Activated T-helper 17 cell treated with anti-CD3 and anti-CD28 coated beads, Interleukin-2, amount 50 U/mL, for 72 hours (primary cell): ENCODE measurements at regions not wholly inside any gene's neighbourhood (a gene's known extent, or its start where the extent isn't known, plus 50 kb on each side); places are given as distances from the start of the nearest gene placed in this dataset.
"Not testable (repeated sequence)": the region's sequence is repeated elsewhere in the genome, so short reads cannot be mapped to it uniquely, and the experiment has no call there.

ENCODE experiments used
- ATAC-seq: fragments of 150-1000 bp; cut with Tn5 transposase; replicated peaks from 2 replicates; pipeline ENCODE4 v1.10.0; 2021; ENCODE audit warnings: mild to moderate bottlenecking, moderate library complexity
- H3K27ac Mint-ChIP-seq: one replicate; pipeline ENCODE4 v1.8.0; 2022; ENCODE audit warnings: mixed read lengths
- H3K27me3 Mint-ChIP-seq: one replicate; pipeline ENCODE4 v1.8.0; 2022; ENCODE audit warnings: mixed read lengths
- H3K36me3 Mint-ChIP-seq: one replicate; pipeline ENCODE4 v1.8.0; 2022; ENCODE audit warnings: low read depth, mild to moderate bottlenecking, mixed read lengths
- H3K4me1 Mint-ChIP-seq: one replicate; pipeline ENCODE4 v1.8.0; 2022; ENCODE audit warnings: mixed read lengths
- H3K4me3 Mint-ChIP-seq: one replicate; pipeline ENCODE4 v1.8.0; 2022; ENCODE audit warnings: mild to moderate bottlenecking, mixed read lengths
- H3K9me3 Mint-ChIP-seq: one replicate; pipeline ENCODE4 v1.8.0; 2022; ENCODE audit warnings: mixed read lengths

- Mint-ChIP-seq H3K4me1 (no peaks in the 10 kb centered on the region), H3K27me3 (no peaks in the 10 kb centered on the region), H3K9me3 (no peaks in the 10 kb centered on the region), H3K36me3 (no peaks in the 10 kb centered on the region), H3K27ac (no peak overlapping the region), H3K4me3 (no peak overlapping the region)
- ATAC-seq, result no peak
Observed at GRCh38 chr3:31086698-31087097, 192.2 kb upstream of the GADL1 start.

GRCh38 chr3:31091748-31092147 lies 197.3 kb upstream of the GADL1 start:
- Mint-ChIP-seq H3K9me3 (no peaks in the 10 kb centered on the region), H3K27me3 (no peaks in the 10 kb centered on the region), H3K27ac (no peak overlapping the region), H3K4me1 (no peaks in the 10 kb centered on the region), H3K36me3 (no peaks in the 10 kb centered on the region), H3K4me3 (no peak overlapping the region)
- ATAC-seq, result no peak

- Mint-ChIP-seq H3K36me3 (no peaks in the 10 kb centered on the region), H3K27ac (no peak overlapping the region), H3K4me1 (peaks cover 3% of the 10 kb centered on the region), H3K9me3 (no peaks in the 10 kb centered on the region), H3K27me3 (no peaks in the 10 kb centered on the region), H3K4me3 (no peak overlapping the region)
- no peak for ATAC-seq
Observed at GRCh38 chr3:31092748-31093589, 198.5 kb upstream of the GADL1 start.

GRCh38 chr3:31093606-31094005 lies 199.1 kb upstream of the GADL1 start:
- Mint-ChIP-seq H3K4me3 (no peak overlapping the region), H3K9me3 (no peaks in the 10 kb centered on the region), H3K36me3 (no peaks in the 10 kb centered on the region), H3K4me1 (peaks cover 3% of the 10 kb centered on the region), H3K27ac (no peak overlapping the region), H3K27me3 (no peaks in the 10 kb centered on the region)
- ATAC-seq, result no peak

GRCh38 chr3:31094048-31094447 lies 199.6 kb upstream of the GADL1 start:
- no peaks in the 10 kb centered on the region for H3K27me3 Mint-ChIP-seq
- peaks cover 3% of the 10 kb centered on the region for H3K4me1 Mint-ChIP-seq
- H3K27ac Mint-ChIP-seq, result no peak overlapping the region
- no peak overlapping the region for H3K4me3 Mint-ChIP-seq
- H3K36me3 Mint-ChIP-seq, result no peaks in the 10 kb centered on the region
- no peaks in the 10 kb centered on the region for H3K9me3 Mint-ChIP-seq
- no peak for ATAC-seq

- no peak overlapping the region for H3K4me3 Mint-ChIP-seq
- H3K27me3 Mint-ChIP-seq, result no peaks in the 10 kb centered on the region
- no peak overlapping the region for H3K27ac Mint-ChIP-seq
- ATAC-seq, result no peak
- H3K4me1 Mint-ChIP-seq, result peaks cover 3% of the 10 kb centered on the region
- no peaks in the 10 kb centered on the region for H3K9me3 Mint-ChIP-seq
- H3K36me3 Mint-ChIP-seq, result no peaks in the 10 kb centered on the region
Observed at GRCh38 chr3:31095255-31095654, 200.8 kb upstream of the GADL1 start.

- H3K4me3 Mint-ChIP-seq, result no peak overlapping the region
- peaks cover under 1% of the 10 kb centered on the region for H3K9me3 Mint-ChIP-seq
- H3K4me1 Mint-ChIP-seq, result peaks cover 6% of the 10 kb centered on the region
- no peak overlapping the region for H3K27ac Mint-ChIP-seq
- no peaks in the 10 kb centered on the region for H3K27me3 Mint-ChIP-seq
- H3K36me3 Mint-ChIP-seq, result no peaks in the 10 kb centered on the region
- ATAC-seq, result no peak
Observed at GRCh38 chr3:31096661-31097395, 202.4 kb upstream of the GADL1 start.

- H3K27me3 Mint-ChIP-seq, result no peaks in the 10 kb centered on the region
- H3K27ac Mint-ChIP-seq, result no peak overlapping the region
- ATAC-seq, result no peak
- H3K9me3 Mint-ChIP-seq, result peaks cover 3% of the 10 kb centered on the region
- H3K36me3 Mint-ChIP-seq, result no peaks in the 10 kb centered on the region
- peaks cover 19% of the 10 kb centered on the region for H3K4me1 Mint-ChIP-seq
- no peak overlapping the region for H3K4me3 Mint-ChIP-seq
Observed at GRCh38 chr3:31100519-31100918, 206.1 kb upstream of the GADL1 start.

- not testable (repeated sequence) for H3K9me3 Mint-ChIP-seq, ATAC-seq, H3K27ac Mint-ChIP-seq, H3K4me3 Mint-ChIP-seq, H3K36me3 Mint-ChIP-seq, H3K27me3 Mint-ChIP-seq
- peaks cover 25% of the 10 kb centered on the region for H3K4me1 Mint-ChIP-seq
Observed at GRCh38 chr3:31101285-31101684, 206.8 kb upstream of the GADL1 start.

- H3K27ac Mint-ChIP-seq, result peak overlapping the region; percentile 5
- H3K27me3 Mint-ChIP-seq, result no peaks in the 10 kb centered on the region
- H3K36me3 Mint-ChIP-seq, result no peaks in the 10 kb centered on the region
- ATAC-seq, result peak; percentile 80
- H3K4me3 Mint-ChIP-seq, result peak overlapping the region; percentile 29
- peaks cover 3% of the 10 kb centered on the region for H3K9me3 Mint-ChIP-seq
- H3K4me1 Mint-ChIP-seq, result peaks cover 30% of the 10 kb centered on the region
Observed at GRCh38 chr3:31102196-31102879, 207.9 kb upstream of the GADL1 start.

- Mint-ChIP-seq H3K27ac (peak overlapping the region; percentile 5), H3K27me3 (no peaks in the 10 kb centered on the region)
- no peak for ATAC-seq
Observed at GRCh38 chr3:31103181-31103580, 208.7 kb upstream of the GADL1 start.

GRCh38 chr3:31103623-31104180 lies 209.2 kb upstream of the GADL1 start:
- H3K27ac Mint-ChIP-seq, result no peak overlapping the region
- H3K4me1 Mint-ChIP-seq, result peaks cover 30% of the 10 kb centered on the region
- ATAC-seq, result no peak
- H3K27me3 Mint-ChIP-seq, result no peaks in the 10 kb centered on the region
- peaks cover 5% of the 10 kb centered on the region for H3K9me3 Mint-ChIP-seq
- H3K36me3 Mint-ChIP-seq, result no peaks in the 10 kb centered on the region
- H3K4me3 Mint-ChIP-seq, result no peak overlapping the region

More at GRCh38 chr3:31103181-31103580, 208.7 kb upstream of the GADL1 start:
- Mint-ChIP-seq H3K36me3 (no peaks in the 10 kb centered on the region), H3K4me3 (peak overlapping the region; percentile 29), H3K9me3 (peaks cover 3% of the 10 kb centered on the region), H3K4me1 (peaks cover 30% of the 10 kb centered on the region)

GRCh38 chr3:31105011-31105410 lies 210.6 kb upstream of the GADL1 start:
- no peaks in the 10 kb centered on the region for H3K27me3 Mint-ChIP-seq
- no peaks in the 10 kb centered on the region for H3K36me3 Mint-ChIP-seq
- H3K27ac Mint-ChIP-seq, result no peak overlapping the region
- peaks cover 30% of the 10 kb centered on the region for H3K4me1 Mint-ChIP-seq
- H3K9me3 Mint-ChIP-seq, result peaks cover 6% of the 10 kb centered on the region
- H3K4me3 Mint-ChIP-seq, result peak overlapping the region; percentile 49
- ATAC-seq, result no peak

GRCh38 chr3:31105438-31106077 lies 211.1 kb upstream of the GADL1 start:
- no peaks in the 10 kb centered on the region for H3K36me3 Mint-ChIP-seq
- H3K4me1 Mint-ChIP-seq, result peaks cover 30% of the 10 kb centered on the region
- peak overlapping the region; percentile 49 for H3K27ac Mint-ChIP-seq
- H3K27me3 Mint-ChIP-seq, result no peaks in the 10 kb centered on the region
- H3K4me3 Mint-ChIP-seq, result peak overlapping the region; percentile 49
- peak; percentile 56 for ATAC-seq
- peaks cover 6% of the 10 kb centered on the region for H3K9me3 Mint-ChIP-seq
